ENCODE measurements at regions not wholly inside any gene's neighbourhood (a gene's known extent, or its start where the extent isn't known, plus 50 kb on each side); places are given as distances from the start of the nearest gene placed in this dataset.

GRCh38 chr4:132759199-132759780 is 389.8 kb upstream of the PCDH10 start:
- TF ChIP-seq CTCF (IDR thresholded peaks at IDR 0.05): no peak
- TF ChIP-seq POLR2A (IDR thresholded peaks at IDR 0.05): no peak

Measured in lower leg skin (tissue), 3 donors.